Kidney epithelial cell (primary cell): ENCODE measurements at regions not wholly inside any gene's neighbourhood (a gene's known extent, or its start where the extent isn't known, plus 50 kb on each side); places are given as distances from the start of the nearest gene placed in this dataset.

Experiments used
- DNase-seq: peaks from one replicate; pipeline ENCODE4 v3.0.0-alpha.2; 2010; ENCODE audit warnings: low read depth
- H3K27me3 ChIP-seq: 2 replicates; pipeline ENCODE4 v1.6.0; 2011; ENCODE audit warnings: low read length; ENCODE audit not compliant: control insufficient read depth, insufficient read depth
- H3K36me3 ChIP-seq: 2 replicates; pipeline ENCODE4 v1.5.1; 2011; ENCODE audit warnings: low read length; ENCODE audit not compliant: control insufficient read depth, insufficient read depth
- H3K4me3 ChIP-seq: 2 replicates; pipeline ENCODE4 v1.5.1; 2011; ENCODE audit warnings: low read depth, mild to moderate bottlenecking, control low read depth, low read length
- TF ChIP-seq, protein P1 (sequence below): IDR thresholded peaks from 2 replicates; pipeline ENCODE4 v1.5.1; 2011; ENCODE audit warnings: mild to moderate bottlenecking, moderate library complexity, low read length, control low read depth, inconsistent platforms; ENCODE audit not compliant: insufficient read depth, poor library complexity, severe bottlenecking

DNA sequence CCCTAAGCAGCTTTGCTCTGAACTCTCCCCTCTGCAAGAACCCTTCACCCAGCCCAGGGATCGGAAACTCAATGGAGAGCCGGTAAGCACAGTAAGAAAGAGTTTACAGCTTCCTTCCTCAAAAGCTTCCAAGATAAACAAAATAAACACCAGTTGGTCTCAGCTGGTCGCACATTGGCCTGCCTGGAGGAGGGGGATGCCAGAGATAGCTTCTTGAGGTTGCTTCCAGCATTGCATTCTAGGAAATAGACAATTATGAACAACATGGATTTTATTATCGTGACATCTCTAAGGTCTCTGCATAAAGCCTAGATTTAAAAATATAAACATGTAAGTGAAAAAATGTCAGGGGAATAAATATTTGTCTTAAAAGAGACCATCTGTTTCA is 141.5 kb upstream of the PKDCC start:
- no peaks in the 10 kb centered on the region for H3K27me3 ChIP-seq
- no peak overlapping the region for H3K4me3 ChIP-seq
- no peak for DNase-seq
- no peaks in the 10 kb centered on the region for H3K36me3 ChIP-seq
- TF ChIP-seq, protein P1, sequence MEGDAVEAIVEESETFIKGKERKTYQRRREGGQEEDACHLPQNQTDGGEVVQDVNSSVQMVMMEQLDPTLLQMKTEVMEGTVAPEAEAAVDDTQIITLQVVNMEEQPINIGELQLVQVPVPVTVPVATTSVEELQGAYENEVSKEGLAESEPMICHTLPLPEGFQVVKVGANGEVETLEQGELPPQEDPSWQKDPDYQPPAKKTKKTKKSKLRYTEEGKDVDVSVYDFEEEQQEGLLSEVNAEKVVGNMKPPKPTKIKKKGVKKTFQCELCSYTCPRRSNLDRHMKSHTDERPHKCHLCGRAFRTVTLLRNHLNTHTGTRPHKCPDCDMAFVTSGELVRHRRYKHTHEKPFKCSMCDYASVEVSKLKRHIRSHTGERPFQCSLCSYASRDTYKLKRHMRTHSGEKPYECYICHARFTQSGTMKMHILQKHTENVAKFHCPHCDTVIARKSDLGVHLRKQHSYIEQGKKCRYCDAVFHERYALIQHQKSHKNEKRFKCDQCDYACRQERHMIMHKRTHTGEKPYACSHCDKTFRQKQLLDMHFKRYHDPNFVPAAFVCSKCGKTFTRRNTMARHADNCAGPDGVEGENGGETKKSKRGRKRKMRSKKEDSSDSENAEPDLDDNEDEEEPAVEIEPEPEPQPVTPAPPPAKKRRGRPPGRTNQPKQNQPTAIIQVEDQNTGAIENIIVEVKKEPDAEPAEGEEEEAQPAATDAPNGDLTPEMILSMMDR, result no peak

DNA sequence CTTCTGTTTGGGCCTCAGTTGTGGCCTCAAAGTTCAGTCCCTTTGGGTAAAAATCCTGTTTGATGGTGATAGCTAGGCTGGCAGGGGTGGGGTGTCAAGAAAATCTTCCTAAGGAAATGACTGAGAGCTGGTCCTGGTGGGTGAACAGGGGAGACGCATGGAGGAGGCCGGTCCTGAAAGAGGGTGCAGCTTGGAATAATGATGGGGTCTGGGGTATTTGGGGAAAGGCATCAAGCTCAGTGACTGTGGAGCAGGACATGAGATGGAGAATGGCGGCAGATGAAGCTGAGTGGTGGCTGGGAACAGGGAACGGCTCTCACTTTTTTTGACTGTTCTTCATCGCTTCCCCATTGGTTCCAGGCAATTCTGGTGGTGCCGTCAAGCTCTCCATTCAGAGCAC is 140.7 kb upstream of the PKDCC start:
- TF ChIP-seq, protein P1, result no peak
- H3K4me3 ChIP-seq, result no peak overlapping the region
- DNase-seq, result no peak
- H3K27me3 ChIP-seq, result no peaks in the 10 kb centered on the region
- H3K36me3 ChIP-seq, result no peaks in the 10 kb centered on the region

DNA sequence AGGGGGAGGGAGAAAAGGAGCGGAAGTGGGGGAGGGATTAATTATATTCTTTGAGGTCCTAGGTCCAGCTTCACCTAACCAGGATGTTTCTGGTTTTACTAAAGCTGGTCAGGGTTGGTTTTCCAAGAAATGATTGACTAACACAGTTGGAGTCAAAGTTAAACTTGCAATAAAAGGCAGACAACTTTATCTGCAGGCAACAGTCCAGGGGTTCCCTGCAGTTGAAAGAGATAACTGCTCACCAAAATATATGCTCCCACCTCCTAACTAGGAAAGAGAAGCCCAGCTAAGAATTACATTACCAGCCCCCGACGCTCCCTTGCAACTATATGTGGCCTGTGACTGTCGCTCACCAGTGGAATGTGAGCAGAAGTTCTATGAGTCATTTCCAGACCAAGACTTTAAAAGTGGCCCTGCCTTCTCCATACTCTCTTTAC is 140.0 kb upstream of the PKDCC start:
- Histone ChIP-seq H3K4me3 (no peak overlapping the region), H3K36me3 (no peaks in the 10 kb centered on the region), H3K27me3 (no peaks in the 10 kb centered on the region)
- no peak for DNase-seq
- TF ChIP-seq, protein P1, result no peak

DNA sequence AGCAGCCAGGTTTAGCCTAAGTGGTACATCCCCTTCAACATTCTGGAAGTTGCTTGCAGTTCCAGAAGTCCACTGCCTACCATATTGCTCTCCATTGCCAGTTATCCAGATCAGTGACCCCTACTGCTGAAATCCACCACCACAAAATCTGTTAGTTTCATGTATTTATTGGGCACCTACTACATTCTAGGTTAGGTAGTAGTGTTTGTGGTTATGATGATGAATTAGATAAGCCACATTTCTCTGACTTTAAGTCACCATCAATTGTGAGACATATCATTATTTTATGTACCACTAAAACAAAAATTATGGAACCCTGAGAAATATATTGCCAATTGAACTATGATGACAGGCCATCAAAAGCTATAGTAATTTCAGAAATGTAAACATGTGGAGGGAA is 139.5 kb upstream of the PKDCC start:
- H3K36me3 ChIP-seq, result no peaks in the 10 kb centered on the region
- DNase-seq, result no peak
- no peak overlapping the region for H3K4me3 ChIP-seq
- H3K27me3 ChIP-seq, result no peaks in the 10 kb centered on the region
- TF ChIP-seq, protein P1, result no peak

DNA sequence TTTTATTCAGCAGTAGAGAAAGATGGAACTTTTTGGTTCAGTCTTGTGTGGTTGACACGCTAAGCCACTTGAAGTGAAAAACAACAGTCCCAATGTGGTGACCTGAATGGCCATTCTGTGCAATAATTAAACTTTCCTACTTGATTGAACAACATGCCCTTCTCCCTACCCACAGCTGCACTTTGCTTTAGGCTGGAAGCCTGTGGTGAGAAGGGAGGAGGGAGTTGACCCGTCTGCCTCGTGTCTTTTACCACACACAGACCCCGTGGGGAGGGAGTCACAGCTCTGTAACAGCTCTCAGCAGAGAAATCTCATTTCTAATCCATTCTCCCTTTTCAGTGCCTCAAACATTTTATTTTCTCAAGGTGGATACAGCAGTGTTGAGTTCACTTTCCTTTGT is 138.2 kb upstream of the PKDCC start:
- no peak for DNase-seq
- H3K36me3 ChIP-seq, result no peaks in the 10 kb centered on the region
- TF ChIP-seq, protein P1, result no peak

DNA sequence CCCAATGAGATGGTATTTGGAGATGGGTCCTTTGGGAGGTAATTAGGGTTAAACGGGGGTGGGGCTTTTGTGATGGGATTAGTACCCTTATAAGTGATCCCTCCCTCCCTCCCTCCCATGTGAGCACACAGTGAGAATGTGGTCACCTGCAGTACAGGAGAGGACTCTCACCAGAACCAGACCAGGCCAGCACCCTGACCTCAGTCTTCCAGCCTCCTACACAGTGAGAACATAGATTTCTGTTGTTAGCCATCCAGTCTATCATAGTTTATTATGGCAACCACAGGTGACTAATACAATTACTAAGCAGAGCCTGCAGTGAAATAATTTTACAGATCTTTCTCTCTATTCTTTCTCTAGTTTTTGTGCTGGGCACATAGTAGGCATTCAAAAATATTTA is 137.7 kb upstream of the PKDCC start:
- Histone ChIP-seq H3K27me3 (no peaks in the 10 kb centered on the region), H3K4me3 (no peak overlapping the region), H3K36me3 (no peaks in the 10 kb centered on the region)
- DNase-seq, result peak; percentile 67
- TF ChIP-seq, protein P1, result no peak

More for the DNA sequence above, 138.2 kb upstream of the PKDCC start:
- no peaks in the 10 kb centered on the region for H3K27me3 ChIP-seq
- H3K4me3 ChIP-seq, result no peak overlapping the region
